ENCODE measurements at regions not wholly inside any gene's neighbourhood (a gene's known extent, or its start where the extent isn't known, plus 50 kb on each side); places are given as distances from the start of the nearest gene placed in this dataset.
"Not testable (repeated sequence)": the region's sequence is repeated elsewhere in the genome, so short reads cannot be mapped to it uniquely, and the experiment has no call there.

GRCh38 chr12:105897311-105897725, 241.4 kb downstream of the NUAK1 start:
- Histone ChIP-seq H3K36me3 (ENCODE audit: control insufficient read depth in 1 of 2, insufficient read depth in 2 of 2, low read length in 2 of 2) (no peaks in the 10 kb centered on the region), H4K20me1 (ENCODE audit: insufficient read depth) (no peaks in the 10 kb centered on the region), H3K79me2 (ENCODE audit: insufficient read depth, low read length) (no peaks in the 10 kb centered on the region), H3K27me3 (ENCODE audit: insufficient read depth, low read length) (no peaks in the 10 kb centered on the region), H3K4me2 (ENCODE audit: low read length) (no peak overlapping the region), H3K9ac (ENCODE audit: low read length) (no peak overlapping the region), H2AFZ (ENCODE audit: low read depth, low read length, poor library complexity, severe bottlenecking) (no peak overlapping the region), H3K27ac (ENCODE audit: low read depth, low read length) (no peak overlapping the region), H3K9me2 (ENCODE audit: insufficient read depth) (no peaks in the 10 kb centered on the region), H3K9me3 (ENCODE audit: control insufficient read depth in 1 of 2, insufficient read depth in 1 of 2, low read depth in 1 of 2, low read length in 2 of 2) (no peaks in the 10 kb centered on the region), H3K4me3 (replicated peaks in 1 of 2; ENCODE audit: low read depth in 1 of 2, low read length in 2 of 2) (no peak overlapping the region), H3K4me1 (ENCODE audit: control insufficient read depth in 1 of 2, insufficient read depth in 2 of 2, low read length in 2 of 2) (no peaks in the 10 kb centered on the region)
- ChIA-PET POLR2A (no interaction called here), RAD21 (ENCODE audit: low non-redundant PET in 1 of 2, low total read pairs in 2 of 2, uncharacterized antibody in 2 of 2, unreplicated experiment in 2 of 2) (no interaction called here), CTCF (no interaction called here)
- no TSS peak for BruUV-seq (replicated peaks)
- intact Hi-C loops (cut with micrococcal nuclease): no loop called here
- TF ChIP-seq SP1 (IDR thresholded peaks at IDR 0.05; ENCODE audit: low read depth) (no peak), EZH2 (IDR thresholded peaks at IDR 0.05) (no peak), ATF3 (IDR thresholded peaks at IDR 0.05) (no peak), REST (IDR thresholded peaks at IDR 0.05; ENCODE audit: low read depth) (no peak), CBX3 (IDR thresholded peaks at IDR 0.05; ENCODE audit: low read depth) (no peak), RAD21 (IDR thresholded peaks at IDR 0.05; ENCODE audit: low read depth) (no peak), SRF (IDR thresholded peaks at IDR 0.05; ENCODE audit: low read depth) (no peak), EZH2phosphoT487 (IDR thresholded peaks at IDR 0.05; ENCODE audit: borderline replicate concordance) (no peak), EGR1 (IDR thresholded peaks at IDR 0.05; ENCODE audit: low read depth) (no peak), SIN3A (IDR thresholded peaks at IDR 0.05; ENCODE audit: low read depth) (no peak), ELF1 (IDR thresholded peaks at IDR 0.05; ENCODE audit: borderline replicate concordance, low read depth) (no peak), ZBTB33 (IDR thresholded peaks at IDR 0.05; ENCODE audit: extremely low read depth, insufficient replicate concordance, low read length) (no peak), FOSL1 (IDR thresholded peaks at IDR 0.05; ENCODE audit: low read depth) (no peak), TCF7L2 (IDR thresholded peaks at IDR 0.05; ENCODE audit: borderline replicate concordance, extremely low read depth, insufficient read depth, insufficient read length) (no peak), POLR2AphosphoS5 (IDR thresholded peaks at IDR 0.05; ENCODE audit: low read depth, low read length) (no peak), MAX (IDR thresholded peaks at IDR 0.05) (no peak), CEBPB (IDR thresholded peaks at IDR 0.05; ENCODE audit: low read depth) (no peak), POLR2A (IDR thresholded peaks at IDR 0.05; ENCODE audit: borderline replicate concordance, extremely low read depth, insufficient read depth, insufficient read length) (no peak)
- DNase-seq (ENCODE audit: low read depth, low spot score) (no peak), ATAC-seq (no peak)

- H3K27me3 ChIP-seq (ENCODE audit: insufficient read depth, low read length); H3K4me3 ChIP-seq (replicated peaks in 1 of 2; ENCODE audit: low read depth in 1 of 2, low read length in 2 of 2); H3K9me3 ChIP-seq (ENCODE audit: control insufficient read depth in 1 of 2, insufficient read depth in 1 of 2, low read depth in 1 of 2, low read length in 2 of 2); CTCF ChIA-PET; H3K9me2 ChIP-seq (ENCODE audit: insufficient read depth); H3K36me3 ChIP-seq (ENCODE audit: control insufficient read depth in 1 of 2, insufficient read depth in 2 of 2, low read length in 2 of 2); H3K4me2 ChIP-seq (ENCODE audit: low read length); H4K20me1 ChIP-seq (ENCODE audit: insufficient read depth); H3K4me1 ChIP-seq (ENCODE audit: control insufficient read depth in 1 of 2, insufficient read depth in 2 of 2, low read length in 2 of 2); ATAC-seq; RAD21 ChIA-PET (ENCODE audit: low non-redundant PET in 1 of 2, low total read pairs in 2 of 2, uncharacterized antibody in 2 of 2, unreplicated experiment in 2 of 2); intact Hi-C loops (cut with micrococcal nuclease); POLR2A ChIA-PET; BruUV-seq (replicated peaks); H3K27ac ChIP-seq (ENCODE audit: low read depth, low read length); H3K79me2 ChIP-seq (ENCODE audit: insufficient read depth, low read length); H3K9ac ChIP-seq (ENCODE audit: low read length); DNase-seq (ENCODE audit: low read depth, low spot score); H2AFZ ChIP-seq (ENCODE audit: low read depth, low read length, poor library complexity, severe bottlenecking): not testable (repeated sequence)
Measured at GRCh38 chr12:105898271-105898670, 240.5 kb downstream of the NUAK1 start.
